ENCODE measurements at regions not wholly inside any gene's neighbourhood (a gene's known extent, or its start where the extent isn't known, plus 50 kb on each side); places are given as distances from the start of the nearest gene placed in this dataset.
"Not testable (repeated sequence)": the region's sequence is repeated elsewhere in the genome, so short reads cannot be mapped to it uniquely, and the experiment has no call there.

DNA sequence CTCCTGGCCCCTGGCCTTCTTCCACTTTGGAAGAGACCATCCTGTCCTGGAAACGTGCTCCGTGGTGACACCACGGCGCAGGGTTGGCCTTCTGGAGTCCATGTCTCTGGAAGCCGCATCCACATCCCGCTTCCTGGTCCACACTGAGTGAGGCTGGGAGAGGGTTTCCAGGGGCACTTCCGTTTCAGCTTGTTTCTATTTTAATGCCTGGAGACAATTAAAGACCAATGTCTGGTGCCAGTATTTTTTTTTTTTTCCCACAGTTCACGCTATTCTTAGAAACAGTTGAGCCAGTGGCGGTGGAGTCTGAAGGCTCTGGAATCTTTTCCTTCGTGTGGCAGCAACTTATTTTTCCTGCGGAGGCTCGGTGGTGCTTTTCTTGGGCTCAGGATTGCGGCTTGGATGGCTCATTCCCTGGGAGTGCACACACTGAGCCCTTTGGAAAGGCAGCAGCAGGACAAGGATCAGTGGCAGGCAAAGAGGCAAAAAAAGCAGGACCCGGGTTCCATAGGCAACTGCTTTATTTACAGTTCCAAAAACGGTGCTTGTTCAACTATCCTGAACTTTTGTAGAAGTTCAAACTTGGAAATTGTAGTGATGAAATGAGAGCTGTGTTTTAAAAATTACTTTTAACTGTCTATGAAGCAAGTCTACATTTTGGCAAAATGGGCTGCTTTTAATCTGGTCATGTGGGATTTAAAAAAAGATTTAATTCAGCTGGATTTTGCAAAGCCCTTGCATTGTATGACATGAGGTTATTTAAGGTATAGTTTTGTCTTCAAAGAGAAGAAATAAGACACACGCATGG is 202.8 kb downstream of the BAMBI start:
- Mint-ChIP-seq H3K4me1 (ENCODE audit: low read depth) (no peaks in the 10 kb centered on the region), H3K4me3 (no peak overlapping the region), H3K9me3 (no peaks in the 10 kb centered on the region), H3K27me3 (ENCODE audit: low read depth) (peaks cover 13% of the 10 kb centered on the region), H3K36me3 (ENCODE audit: low read depth) (no peaks in the 10 kb centered on the region), H3K27ac (no peak overlapping the region)
- CTCF ChIA-PET: interaction anchor here (0.6 to 0.7 kb wide), 3 partner anchors 512 to 1704 kb away, joined by 3 read pairs; no protein-coding TSS in a partner anchor
- no peak for DNase-seq
- intact Hi-C loops (cut with micrococcal nuclease): loop anchor here (2.0 kb wide), 1 partner anchor 203 kb away; the partner anchor contains the start of gene BAMBI

GRCh38 chr10:28880683-28880950 is 203.3 kb downstream of the BAMBI start:
- H3K27me3 Mint-ChIP-seq (ENCODE audit: low read depth): peaks cover 13% of the 10 kb centered on the region
- no peaks in the 10 kb centered on the region for H3K9me3 Mint-ChIP-seq
- CTCF ChIA-PET: no interaction called here
- DNase-seq: no peak
- H3K4me1 Mint-ChIP-seq (ENCODE audit: low read depth): no peaks in the 10 kb centered on the region
- no peak overlapping the region for H3K27ac Mint-ChIP-seq
- no peaks in the 10 kb centered on the region for H3K36me3 Mint-ChIP-seq (ENCODE audit: low read depth)
- H3K4me3 Mint-ChIP-seq: no peak overlapping the region
- intact Hi-C loops (cut with micrococcal nuclease): no loop called here

GRCh38 chr10:28881171-28881882 is 204.0 kb downstream of the BAMBI start:
- H3K27ac Mint-ChIP-seq: no peak overlapping the region
- DNase-seq: no peak
- H3K9me3 Mint-ChIP-seq: no peaks in the 10 kb centered on the region
- peaks cover 9% of the 10 kb centered on the region for H3K27me3 Mint-ChIP-seq (ENCODE audit: low read depth)
- CTCF ChIA-PET: no interaction called here
- no peak overlapping the region for H3K4me3 Mint-ChIP-seq
- H3K36me3 Mint-ChIP-seq (ENCODE audit: low read depth): no peaks in the 10 kb centered on the region
- no peaks in the 10 kb centered on the region for H3K4me1 Mint-ChIP-seq (ENCODE audit: low read depth)
- intact Hi-C loops (cut with micrococcal nuclease): no loop called here

GRCh38 chr10:28883741-28884423 is 206.6 kb downstream of the BAMBI start:
- CTCF ChIA-PET: no interaction called here
- intact Hi-C loops (cut with micrococcal nuclease): no loop called here
- DNase-seq: no peak

GRCh38 chr10:28890121-28890950 is 213.0 kb downstream of the BAMBI start:
- DNase-seq: no peak
- intact Hi-C loops (cut with micrococcal nuclease): no loop called here

More at GRCh38 chr10:28883741-28884423, 206.6 kb downstream of the BAMBI start:
- no peaks in the 10 kb centered on the region for H3K9me3 Mint-ChIP-seq
- H3K4me1 Mint-ChIP-seq (ENCODE audit: low read depth): no peaks in the 10 kb centered on the region
- no peak overlapping the region for H3K4me3 Mint-ChIP-seq
- H3K36me3 Mint-ChIP-seq (ENCODE audit: low read depth): no peaks in the 10 kb centered on the region
- peaks cover 6% of the 10 kb centered on the region for H3K27me3 Mint-ChIP-seq (ENCODE audit: low read depth)
- H3K27ac Mint-ChIP-seq: no peak overlapping the region

GRCh38 chr10:28891058-28891713 is 213.9 kb downstream of the BAMBI start:
- Mint-ChIP-seq H3K36me3 (ENCODE audit: low read depth) (no peaks in the 10 kb centered on the region), H3K4me3 (no peak overlapping the region), H3K9me3 (no peaks in the 10 kb centered on the region), H3K27me3 (ENCODE audit: low read depth) (peaks cover 3% of the 10 kb centered on the region), H3K4me1 (ENCODE audit: low read depth) (no peaks in the 10 kb centered on the region), H3K27ac (no peak overlapping the region)
- CTCF ChIA-PET: no interaction called here
- DNase-seq: no peak
- intact Hi-C loops (cut with micrococcal nuclease): no loop called here

More at GRCh38 chr10:28890121-28890950, 213.0 kb downstream of the BAMBI start:
- H3K4me3 Mint-ChIP-seq: no peak overlapping the region
- H3K27ac Mint-ChIP-seq: no peak overlapping the region
- no peaks in the 10 kb centered on the region for H3K36me3 Mint-ChIP-seq (ENCODE audit: low read depth)
- H3K9me3 Mint-ChIP-seq: no peaks in the 10 kb centered on the region
- H3K4me1 Mint-ChIP-seq (ENCODE audit: low read depth): no peaks in the 10 kb centered on the region
- peaks cover 3% of the 10 kb centered on the region for H3K27me3 Mint-ChIP-seq (ENCODE audit: low read depth)
- CTCF ChIA-PET: no interaction called here

DNA sequence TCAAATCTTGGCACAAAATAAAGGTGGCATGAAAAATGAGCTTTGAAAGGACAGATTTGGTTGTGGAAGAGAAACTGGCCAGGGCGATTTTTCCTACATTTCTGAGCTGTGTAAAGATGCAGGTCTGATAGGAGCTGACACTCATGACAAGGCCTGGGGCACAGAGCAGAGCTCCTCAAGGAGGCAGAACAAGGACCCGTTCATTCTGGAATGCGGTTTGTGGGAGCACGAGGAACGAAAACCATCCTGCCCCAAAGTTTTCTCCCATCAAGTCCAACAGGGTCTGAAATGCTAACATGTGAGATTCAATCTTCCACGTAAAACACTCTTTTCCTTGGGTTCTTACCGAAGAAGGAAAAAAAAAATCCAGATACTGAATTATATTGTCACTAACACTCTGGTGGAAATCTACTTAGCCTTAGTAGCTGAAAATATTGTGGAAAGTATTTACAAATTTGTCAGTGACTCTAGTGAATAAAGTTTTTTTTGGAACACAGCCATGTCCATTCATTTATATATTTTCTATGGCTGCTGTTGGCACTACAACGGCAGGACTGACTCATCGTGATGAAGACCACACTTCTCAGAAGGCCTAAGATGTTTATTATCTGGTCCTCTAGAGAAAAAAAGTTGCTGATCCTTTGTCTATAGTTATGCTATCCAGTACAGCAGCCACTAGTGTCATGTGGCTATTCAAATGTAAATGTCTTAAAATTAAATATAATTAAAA is 215.7 kb downstream of the BAMBI start:
- intact Hi-C loops (cut with micrococcal nuclease): no loop called here
- Mint-ChIP-seq H3K4me3 (no peak overlapping the region), H3K27me3 (ENCODE audit: low read depth) (no peaks in the 10 kb centered on the region), H3K27ac (no peak overlapping the region), H3K36me3 (ENCODE audit: low read depth) (no peaks in the 10 kb centered on the region), H3K9me3 (peaks cover 1% of the 10 kb centered on the region), H3K4me1 (ENCODE audit: low read depth) (no peaks in the 10 kb centered on the region)
- CTCF ChIA-PET: no interaction called here
- DNase-seq: no peak

- Mint-ChIP-seq H3K9me3 (peaks cover 1% of the 10 kb centered on the region), H3K36me3 (ENCODE audit: low read depth) (no peaks in the 10 kb centered on the region), H3K27ac (no peak overlapping the region), H3K4me1 (ENCODE audit: low read depth) (no peaks in the 10 kb centered on the region), H3K27me3 (ENCODE audit: low read depth) (no peaks in the 10 kb centered on the region), H3K4me3 (no peak overlapping the region)
- no peak for DNase-seq
- intact Hi-C loops (cut with micrococcal nuclease): no loop called here
- CTCF ChIA-PET: no interaction called here
Observed at GRCh38 chr10:28894146-28894545, 216.8 kb downstream of the BAMBI start.

- H3K27ac Mint-ChIP-seq; H3K4me3 Mint-ChIP-seq; H3K9me3 Mint-ChIP-seq; intact Hi-C loops (cut with micrococcal nuclease); H3K27me3 Mint-ChIP-seq (ENCODE audit: low read depth); H3K36me3 Mint-ChIP-seq (ENCODE audit: low read depth); H3K4me1 Mint-ChIP-seq (ENCODE audit: low read depth); DNase-seq; CTCF ChIA-PET: not testable (repeated sequence)
Observed at GRCh38 chr10:28895671-28896070, 218.3 kb downstream of the BAMBI start.

DNA sequence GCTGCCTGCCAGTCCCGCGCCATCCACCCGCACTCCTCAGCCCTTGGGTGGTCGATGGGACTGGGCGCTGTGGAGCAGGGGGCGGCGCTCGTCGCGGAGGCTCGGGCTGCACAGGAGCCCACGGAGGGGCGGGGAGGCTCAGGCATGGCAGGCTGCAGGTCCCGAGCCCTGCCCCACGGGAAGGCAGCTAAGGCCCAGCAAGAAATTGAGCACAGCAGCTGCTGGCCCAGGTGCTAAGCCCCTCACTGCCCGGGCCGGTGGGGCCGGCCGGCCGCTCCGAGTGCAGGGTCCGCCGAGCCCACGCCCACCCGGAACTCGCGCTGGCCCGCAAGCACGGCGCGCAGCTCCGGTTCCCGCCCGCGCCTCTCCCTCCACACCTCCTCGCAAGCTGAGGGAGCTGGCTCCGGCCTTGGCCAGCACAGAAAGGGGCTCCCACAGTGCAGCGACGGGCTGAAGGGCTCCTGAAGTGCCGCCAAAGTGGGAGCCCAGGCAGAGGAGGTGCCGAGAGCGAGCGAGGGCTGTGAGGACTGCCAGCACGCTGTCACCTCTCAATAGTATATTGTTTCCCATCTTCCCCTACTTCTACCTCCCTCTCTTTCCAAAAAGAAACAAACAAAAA is 219.6 kb downstream of the BAMBI start:
- DNase-seq; H3K9me3 Mint-ChIP-seq; H3K4me1 Mint-ChIP-seq (ENCODE audit: low read depth); CTCF ChIA-PET; intact Hi-C loops (cut with micrococcal nuclease); H3K27ac Mint-ChIP-seq; H3K4me3 Mint-ChIP-seq; H3K27me3 Mint-ChIP-seq (ENCODE audit: low read depth); H3K36me3 Mint-ChIP-seq (ENCODE audit: low read depth): not testable (repeated sequence)

Measured in activated naive CD4-positive, alpha-beta T cell treated with anti-CD3 and anti-CD28 coated beads for 36 hours (primary cell).